A204.1 (cell line): ENCODE measurements at regions not wholly inside any gene's neighbourhood (a gene's known extent, or its start where the extent isn't known, plus 50 kb on each side); places are given as distances from the start of the nearest gene placed in this dataset.
A peak's percentile ranks its signal among the peaks of the same experiment; 100 is the strongest.
"Not testable (repeated sequence)": the region's sequence is repeated elsewhere in the genome, so short reads cannot be mapped to it uniquely, and the experiment has no call there.

ENCODE experiments used
- FAIRE-seq: peaks from 2 replicates; lab custom pipeline; 2012; peaks lifted over from hg19 to GRCh38; lab: Jason Lieb, UNC

DNA sequence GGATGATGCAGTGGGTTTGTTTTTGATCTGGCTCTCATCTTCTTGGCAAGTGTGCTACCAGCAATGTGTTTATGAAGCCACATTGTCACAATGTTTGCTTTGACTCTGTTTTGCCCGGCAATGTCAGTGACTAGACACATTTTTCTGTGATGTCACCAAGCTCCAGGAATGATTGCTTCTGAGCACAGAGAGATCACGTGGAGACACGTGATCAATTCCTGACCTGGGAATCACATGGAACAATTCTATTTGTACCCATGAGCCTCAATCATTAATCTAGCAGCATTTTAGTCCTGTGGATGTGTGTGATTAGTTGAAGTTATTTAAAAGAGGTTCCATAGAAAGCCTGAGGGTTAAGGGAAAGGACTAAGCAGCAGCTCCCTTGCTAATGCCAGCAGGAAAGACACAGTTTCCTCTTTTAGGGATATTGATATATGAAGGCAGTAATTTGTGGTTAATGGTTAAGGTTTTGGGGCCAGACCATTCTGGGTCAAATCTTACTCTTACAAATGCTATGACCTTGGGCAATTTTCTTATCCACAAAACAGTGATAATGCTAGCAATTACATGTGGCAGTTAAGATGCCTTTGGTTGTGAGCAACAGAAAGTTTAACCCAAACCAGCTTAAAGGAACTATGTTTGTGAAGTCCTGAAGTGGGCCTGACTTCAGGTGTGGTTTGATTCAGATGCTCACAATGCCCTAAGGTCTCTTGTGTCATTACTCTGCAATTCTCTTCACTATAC lies 59.0 kb downstream of the FASLG start:
- no peak for FAIRE-seq

DNA sequence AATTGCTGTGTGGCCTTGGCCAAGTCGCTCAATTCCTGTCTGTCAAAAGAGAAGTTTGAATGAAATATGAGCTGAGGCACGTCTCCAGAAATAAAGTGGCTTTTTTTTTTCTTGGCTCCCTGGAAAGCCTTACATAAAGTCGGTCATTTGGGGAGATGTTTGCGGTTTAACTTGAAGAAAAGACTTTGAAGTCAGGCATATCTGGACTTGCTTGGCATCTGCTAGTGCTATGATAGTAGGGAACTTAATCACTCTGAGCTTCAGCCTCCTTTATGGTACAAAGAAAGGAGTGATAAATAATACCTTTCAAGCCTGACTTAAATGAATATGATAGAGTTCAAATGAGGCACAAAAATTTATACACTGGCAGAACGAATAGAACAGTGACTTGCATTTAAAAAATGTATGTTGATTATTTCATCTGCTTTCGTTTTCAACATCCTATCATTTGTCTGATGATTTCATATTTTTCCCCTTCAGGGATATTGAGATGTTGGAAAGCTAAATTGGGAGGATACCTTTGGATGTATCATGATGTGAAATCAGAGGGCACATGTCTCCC lies 60.2 kb downstream of the FASLG start:
- FAIRE-seq: no peak

DNA sequence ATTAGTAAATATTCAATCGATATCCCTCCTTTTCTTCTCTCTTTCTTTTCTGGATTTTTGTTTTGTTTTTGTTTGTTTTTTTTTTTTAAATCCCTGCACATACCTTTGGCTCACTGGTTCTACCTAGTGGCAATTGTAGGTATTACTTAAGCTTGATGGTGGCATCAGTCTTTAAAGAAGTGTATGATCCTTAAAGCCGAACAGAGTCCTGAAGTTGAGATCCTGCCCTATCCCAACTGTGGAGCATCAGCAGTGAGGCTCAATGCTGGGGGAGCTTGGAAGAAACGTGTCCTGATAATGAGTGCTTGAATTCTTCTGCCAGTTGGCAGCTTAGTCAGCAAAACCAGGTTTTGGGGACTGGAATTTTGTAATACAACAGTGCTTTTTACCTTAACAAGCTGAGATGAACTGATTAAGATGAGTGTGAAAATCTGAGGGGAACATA lies 60.8 kb downstream of the FASLG start:
- peak; percentile 96 for FAIRE-seq

DNA sequence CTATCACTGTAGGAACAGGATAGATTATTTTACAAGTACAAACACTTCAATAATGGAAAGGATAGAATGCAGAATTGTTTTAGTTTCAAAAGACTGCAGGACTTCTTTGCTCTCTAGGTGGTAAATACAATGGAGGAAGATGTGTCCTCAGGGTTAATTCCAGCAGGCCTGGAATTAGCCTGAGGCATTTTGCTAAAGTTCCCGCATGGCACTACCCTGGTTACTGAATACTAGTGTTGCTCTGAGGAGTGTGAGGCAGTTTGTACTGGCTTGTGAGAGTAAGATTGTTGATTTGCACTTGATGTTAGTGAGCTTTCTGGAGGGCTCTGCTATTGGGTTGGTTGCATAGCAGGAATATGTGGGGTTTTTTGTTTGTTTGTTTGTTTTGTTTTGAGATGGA lies 61.4 kb downstream of the FASLG start:
- no peak for FAIRE-seq

DNA sequence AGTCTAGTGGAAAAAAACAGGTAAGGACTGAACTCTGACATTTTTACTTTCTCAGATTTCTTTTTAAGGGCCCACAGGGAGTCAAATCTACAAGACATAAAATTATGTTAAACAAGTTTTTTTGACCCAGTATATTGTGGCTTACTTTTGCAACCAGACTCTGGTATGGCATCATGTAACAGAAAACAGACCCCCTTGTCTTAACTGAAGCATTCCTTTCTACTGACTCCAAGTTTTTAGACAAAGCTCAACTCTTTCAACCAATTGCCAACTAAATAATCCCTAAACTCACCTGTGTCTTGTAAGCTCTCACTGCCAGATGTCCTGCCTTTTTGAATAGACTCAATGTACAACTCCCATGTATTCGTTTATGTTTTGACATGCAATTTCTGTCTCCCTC lies 64.3 kb downstream of the FASLG start:
- no peak for FAIRE-seq

DNA sequence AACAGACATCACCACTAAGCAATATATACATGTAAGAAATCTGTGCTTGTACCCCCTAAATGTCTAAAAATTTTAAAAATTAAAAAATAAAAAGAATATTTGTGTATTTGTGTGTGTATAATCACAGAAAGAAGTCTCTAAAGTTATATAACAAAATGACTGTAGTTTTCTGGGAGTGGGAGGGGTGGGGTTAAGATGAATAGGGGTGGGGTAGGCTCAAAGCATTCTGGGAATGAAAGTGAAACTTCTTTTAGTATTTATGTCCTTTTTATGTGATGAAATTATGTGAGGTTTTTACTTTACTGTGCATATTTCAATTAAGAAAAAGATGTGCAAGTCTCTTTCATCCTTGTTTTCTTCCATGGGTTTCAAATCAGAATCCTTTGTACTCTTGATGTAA lies 65.3 kb downstream of the FASLG start:
- FAIRE-seq: no peak

DNA sequence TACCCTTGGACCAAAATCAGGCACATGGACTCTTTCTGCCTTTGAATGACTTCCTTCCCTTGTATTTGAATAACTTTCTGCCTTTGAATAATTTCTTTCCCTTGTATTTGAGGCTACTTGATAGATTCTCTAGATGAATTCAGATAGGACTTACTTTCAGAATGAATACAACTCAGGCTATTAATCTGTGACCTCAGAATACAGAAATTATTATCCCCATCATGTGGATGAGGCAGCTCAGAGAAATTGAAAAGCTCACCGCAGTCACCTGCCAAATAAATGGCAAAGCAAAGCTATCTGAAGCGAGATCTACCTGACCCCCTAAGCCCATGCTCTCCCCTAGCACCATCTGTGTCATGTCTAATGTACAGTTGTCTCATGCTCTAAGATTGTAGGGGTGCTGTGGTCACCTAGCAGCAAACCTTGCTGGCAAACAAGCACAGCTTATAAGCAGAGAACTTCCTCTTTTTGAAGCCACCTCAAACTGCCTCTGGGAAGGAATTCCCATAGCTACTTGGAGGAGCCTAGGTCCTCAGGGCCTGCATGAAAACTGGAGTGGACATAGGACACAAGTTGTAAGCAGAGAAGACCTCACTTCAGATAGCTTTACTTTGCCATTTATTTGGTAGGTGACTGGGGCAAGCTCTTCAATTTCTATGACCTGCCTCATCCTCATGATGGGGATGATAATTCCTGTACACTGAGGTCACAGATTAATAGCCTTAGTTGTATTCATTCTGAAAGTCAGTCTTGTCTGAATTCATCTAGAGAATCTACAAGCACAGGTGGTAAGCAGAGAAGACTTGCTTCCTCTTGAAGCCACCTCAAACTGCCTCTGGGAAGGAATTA lies 66.1 kb downstream of the FASLG start:
- no peak for FAIRE-seq

DNA sequence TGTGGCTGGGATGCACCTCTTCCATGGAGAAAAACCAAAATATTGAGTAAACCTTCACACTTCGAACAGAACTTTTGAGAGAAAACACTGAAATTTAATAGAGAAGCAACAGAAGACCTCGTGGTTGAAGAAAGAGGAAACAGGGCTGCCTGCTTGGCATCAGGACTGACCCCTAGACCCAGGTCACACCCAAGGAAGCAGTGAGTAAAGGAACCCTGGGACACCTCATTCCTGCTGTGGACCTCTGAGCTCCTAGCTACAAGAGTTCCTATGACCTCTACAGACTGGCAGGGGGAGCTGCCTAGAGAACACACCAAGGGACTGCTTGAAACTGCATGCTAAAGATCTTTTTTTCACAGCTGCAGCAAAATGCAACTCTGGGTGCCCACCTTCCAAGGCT lies 67.8 kb downstream of the FASLG start:
- FAIRE-seq: no peak

DNA sequence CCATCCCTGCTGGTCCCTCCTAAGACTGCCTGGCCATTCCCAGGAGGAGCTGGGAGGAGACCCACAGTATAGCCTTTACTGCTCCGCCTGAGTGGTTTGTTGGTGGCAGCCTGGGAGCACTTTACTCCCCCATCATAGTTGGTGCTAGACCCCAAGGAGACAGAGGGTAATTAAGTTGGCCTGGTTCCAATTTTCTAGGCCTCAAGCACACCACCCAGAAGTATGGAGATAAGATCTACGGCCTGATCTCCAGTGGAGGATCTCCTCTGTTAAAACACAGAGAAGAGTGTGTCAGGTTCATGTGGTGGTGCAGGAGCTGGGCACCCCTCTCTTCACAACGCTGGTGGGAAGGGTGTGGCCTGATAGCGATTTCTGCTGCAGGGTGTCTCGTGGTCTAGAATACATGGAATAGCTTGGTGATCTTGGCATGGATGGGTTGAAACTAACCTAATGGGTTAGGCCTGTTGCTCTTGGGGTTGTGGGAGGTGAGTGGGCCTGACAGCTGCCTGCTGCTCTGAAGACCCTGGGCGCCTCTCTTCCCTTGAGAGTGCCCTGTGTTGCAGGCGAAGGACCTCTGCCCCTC lies 68.5 kb downstream of the FASLG start:
- no peak for FAIRE-seq

DNA sequence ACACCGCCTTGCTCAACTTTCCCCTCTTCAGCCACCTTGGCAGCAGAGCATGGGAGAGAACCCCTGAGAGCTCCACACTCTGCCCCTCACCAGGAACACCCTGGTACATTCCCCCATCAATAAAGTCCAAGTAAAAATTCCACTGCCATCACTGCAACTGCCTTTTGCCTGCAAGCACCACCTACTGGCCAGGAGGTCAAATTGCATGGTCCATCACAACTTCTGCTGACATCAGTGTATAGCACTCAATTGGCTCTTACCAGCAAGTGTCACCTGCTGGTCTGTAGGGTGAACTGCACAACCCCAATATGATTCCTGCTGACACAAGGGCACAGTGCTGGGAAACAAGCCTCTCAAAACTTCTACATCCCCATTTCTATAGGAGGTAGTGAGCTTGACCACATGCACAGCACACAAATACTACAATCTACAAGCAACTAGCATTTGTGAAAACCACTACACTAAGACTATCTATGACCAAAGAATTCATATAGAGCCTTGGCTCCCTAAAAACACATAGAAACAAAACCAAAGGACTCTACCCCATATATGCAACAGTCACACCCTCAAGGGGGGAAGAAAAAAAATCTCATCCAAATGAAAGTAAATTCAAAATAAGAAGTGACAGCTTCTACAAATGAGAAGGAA lies 69.2 kb downstream of the FASLG start:
- FAIRE-seq: no peak

DNA sequence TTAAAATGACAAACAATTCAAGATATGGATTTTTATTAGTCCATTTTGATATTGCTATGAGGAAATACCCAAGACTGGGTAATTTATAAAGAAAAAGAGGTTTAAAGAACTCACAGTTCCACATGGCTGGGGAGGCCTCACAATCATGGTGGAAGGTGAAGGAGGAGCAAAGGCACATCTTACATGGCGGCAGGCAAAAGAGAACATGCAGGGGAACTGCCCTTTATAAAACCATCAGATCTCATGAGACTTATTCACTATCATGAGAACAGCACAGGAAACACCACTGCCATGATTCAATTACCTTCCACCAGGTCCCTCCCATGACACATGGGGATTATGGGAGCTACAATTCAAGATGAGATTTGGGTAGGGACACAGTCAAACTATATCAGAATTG lies 69.8 kb downstream of the FASLG start:
- not testable (repeated sequence) for FAIRE-seq

DNA sequence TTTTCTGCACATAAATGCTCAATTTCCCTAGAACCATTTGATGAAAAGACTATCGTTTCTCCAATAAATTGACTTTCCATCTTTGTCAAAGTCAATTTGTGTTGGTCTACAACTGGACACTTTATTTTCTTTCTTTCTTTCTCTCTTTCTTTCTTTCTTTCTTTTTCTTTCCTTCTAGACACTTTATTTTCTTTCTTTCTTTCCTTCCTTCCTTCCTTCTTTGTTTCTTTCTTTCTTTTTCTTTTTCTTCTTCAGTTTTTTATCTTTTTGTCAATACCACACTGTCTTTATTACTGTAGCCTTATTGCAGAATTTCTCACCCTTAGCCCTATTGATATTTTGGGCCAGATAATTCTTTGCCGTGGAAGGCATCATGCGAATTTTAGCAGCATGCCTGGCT lies 73.5 kb downstream of the FASLG start:
- FAIRE-seq: peak; percentile 52

DNA sequence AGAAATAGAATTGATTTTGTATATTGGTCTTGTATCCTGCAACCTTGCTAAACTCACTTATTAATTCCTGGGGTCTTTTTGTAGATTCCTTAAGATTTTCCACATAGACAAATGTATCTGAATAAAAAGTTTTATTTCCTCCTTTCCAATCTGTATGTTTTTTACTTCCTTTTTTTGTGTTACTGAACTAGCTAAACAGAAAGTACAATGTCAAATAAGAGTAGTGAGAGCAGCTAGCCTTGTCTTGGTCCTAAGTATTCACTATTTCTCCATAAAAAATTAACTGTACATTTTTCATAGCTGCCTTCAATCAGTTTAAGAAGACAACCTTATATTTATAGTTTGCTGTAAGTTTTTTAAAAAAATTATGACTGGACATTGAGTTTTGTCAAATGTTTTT lies 74.9 kb downstream of the FASLG start:
- FAIRE-seq: no peak

DNA sequence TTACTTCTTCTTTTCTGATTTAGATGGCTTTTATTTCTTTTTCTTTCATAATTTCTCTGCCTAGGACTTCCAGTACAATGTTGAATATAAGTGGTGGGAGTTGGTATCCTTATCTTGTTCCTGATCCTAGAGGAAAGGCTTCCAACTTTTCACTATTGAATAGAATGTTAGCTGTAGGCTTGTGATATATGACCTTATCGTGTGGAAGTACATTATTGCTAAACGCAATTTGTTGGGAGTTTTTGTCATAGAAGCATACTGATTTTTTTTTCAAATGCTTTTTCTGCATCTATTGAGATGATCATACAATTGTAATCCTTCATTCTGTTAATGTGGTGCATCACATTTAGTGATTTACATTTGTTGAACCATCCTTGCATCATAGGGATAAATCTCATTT lies 79.5 kb downstream of the FASLG start:
- FAIRE-seq: no peak

DNA sequence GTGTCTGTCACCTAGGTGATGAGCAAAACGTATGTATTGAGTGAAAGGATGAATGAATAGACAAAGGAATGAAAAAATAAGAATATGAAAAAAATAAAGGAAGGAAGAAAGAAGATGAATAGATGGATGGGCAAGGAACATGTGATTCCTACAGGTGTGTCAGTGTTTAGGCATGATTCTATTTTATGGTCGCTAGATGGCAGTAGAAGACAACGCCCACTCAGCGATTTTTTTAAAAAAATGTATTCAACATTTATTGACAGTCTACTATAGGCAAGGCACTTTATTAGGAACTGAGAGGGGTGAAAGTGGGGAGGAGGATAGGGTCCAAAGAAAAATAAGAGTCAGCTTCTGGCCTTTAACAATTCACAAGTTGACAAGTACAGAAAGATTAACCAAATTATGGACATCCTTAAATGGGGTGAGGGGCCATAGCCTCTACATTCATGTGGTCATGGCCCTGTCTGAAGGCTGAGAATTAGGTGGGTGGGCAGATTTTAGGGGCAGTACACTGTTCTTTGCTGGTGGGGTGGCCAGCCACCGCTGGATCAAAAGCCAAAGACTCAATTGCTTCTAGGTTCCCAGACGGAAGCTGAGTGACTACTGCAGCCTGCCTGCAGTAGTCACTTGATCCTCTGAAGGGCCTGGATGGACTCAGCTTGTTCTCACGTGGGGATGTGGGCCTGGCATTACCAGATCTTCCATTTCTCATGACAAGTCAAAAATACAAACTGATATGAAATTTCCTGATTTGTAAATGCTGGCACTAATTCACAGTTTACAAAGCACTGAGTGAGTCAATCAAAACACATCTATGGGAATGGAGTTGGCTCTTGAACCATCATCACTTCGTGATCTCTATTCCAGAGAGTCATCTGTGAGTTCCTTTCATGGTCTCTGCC lies 83.9 kb downstream of the FASLG start:
- FAIRE-seq: peak; percentile 86

DNA sequence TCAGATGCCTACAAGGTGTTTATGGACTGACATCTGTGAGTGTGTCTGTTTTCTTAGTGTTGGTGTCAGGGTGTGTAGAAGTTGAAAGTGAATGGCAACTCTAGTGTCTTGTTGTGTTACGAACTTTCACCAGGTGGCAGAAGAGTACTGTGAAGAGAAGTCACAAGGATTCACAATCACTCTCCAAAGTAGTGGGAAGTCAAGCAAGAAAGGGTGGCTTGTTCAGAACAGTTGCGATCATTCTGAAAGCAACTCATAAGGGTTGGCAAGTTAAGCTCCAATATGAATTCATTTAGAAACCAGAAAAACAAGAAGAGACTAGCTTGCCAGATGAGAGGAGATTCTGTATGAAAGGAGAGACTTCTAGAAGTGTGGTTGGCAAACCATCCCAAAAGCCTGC lies 86.1 kb downstream of the FASLG start:
- peak; percentile 73 for FAIRE-seq

DNA sequence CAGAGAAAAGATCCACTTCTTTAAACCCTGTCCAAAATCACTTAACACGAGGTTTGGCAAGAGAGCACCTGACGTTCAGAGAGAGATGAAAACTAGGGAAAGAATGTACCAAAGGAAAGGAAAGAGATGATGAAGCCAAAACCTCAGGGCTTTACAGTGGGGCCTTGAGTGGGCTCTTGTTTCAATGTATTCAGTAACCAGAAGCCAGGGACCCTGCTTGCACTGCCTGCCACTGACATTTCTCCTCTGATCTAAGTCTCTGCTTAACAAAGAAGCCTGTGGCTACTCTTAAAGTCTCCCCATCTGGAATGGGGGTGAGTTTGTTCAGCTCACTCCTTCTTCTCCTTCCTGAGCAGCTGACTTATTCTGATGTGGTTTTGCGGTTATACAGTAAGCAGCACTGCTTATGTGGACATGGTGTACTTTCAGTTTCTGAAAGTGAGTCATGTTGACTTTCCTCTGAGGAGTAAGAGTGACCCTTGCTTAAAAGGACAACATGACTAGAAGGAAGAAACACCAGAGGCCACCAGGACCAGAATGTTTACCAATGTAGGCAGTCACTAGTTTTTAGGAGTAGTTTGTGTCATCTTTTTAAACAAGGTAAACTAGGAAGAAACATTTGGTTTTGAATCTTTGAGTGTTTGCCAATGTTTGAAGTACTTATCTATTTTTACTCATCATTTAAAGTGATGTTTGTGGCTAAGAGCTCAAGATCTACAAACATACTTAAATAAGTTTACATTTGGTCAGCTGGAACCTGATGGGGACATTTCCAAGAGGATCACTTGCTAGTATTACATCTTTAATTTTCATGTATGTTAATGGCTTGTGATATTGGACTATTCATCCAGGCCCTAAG lies 87.4 kb downstream of the FASLG start:
- no peak for FAIRE-seq

DNA sequence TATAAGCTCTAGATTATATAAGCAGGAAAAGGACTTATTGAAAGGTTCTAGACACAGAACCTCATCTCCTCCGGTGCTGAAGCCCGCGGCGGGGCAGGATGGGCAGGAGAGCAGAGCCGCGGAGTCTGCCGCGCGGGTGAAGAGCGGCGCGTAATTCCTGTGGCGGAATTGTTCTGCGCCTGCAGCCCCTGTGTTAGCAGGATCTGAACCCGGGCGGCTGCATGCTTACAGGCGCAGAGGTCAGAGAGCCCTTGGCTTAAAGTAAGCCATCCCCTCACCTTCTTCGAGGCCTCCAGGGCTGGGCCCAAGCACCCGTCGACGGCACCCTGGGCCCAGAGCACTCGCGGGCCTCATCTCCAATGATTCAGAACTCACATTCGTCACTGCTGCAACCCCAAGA lies 89.3 kb downstream of the FASLG start:
- no peak for FAIRE-seq

DNA sequence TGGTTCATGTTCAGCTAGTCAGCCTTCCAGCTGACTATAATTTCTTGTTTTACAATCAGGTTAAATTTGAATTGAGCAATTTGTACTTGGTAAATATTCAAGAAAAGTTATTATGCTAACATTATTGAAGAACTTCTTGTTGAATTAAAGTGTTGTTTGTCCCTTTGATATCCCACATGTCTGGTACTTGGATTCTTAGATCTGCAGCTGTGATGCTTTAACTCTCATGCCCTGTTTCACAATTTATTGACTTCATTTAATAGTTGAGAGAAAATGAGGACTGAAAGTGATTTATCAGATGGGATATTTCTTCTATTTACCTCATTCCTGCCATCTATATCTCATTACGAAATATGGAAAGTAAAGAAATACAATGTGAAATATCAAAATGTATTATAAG lies 92.8 kb downstream of the FASLG start:
- no peak for FAIRE-seq

DNA sequence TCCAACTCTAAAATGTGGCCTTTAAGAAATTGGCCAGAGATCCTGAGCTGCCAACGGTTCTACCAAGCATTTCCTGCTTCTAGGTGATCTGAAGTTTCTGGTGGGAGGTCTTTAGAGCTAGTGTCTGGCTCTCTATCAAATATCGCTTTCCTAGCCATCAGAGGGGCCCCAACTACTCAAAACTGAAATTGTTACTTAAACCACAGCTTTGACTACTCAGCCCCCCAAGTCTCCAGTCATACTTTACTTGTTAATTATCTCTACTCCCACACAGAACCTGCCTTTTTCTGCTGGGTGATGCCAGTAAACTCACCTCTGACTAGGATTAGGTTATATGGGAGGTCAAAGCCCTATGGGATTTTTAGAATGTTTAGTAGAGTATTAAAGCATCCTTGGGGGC lies 95.1 kb downstream of the FASLG start:
- no peak for FAIRE-seq

DNA sequence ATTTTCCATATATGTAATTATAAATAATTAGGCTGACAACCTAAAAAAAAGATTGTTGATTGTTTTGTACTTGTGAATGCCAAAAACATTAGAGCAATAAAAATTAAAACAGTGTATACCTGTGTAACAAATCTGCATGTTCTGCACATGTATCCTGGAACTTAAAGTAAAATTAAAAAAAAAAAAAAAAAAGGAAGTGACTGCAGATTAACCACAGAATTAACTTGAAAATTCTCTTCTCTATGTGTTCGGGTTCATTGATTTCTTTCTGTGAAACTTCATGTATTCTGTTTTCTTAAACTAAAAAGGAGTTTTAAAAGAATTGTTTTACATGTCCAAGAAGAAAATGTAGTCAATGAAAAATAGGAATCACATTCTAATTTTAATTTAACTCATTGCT lies 95.7 kb downstream of the FASLG start:
- FAIRE-seq: no peak
